HepG2 (cell line): ENCODE measurements at regions not wholly inside any gene's neighbourhood (a gene's known extent, or its start where the extent isn't known, plus 50 kb on each side); places are given as distances from the start of the nearest gene placed in this dataset.

Source experiments
- ARID2 ChIP-seq: sonication (generic); formaldehyde crosslinking; IDR thresholded peaks from 2 replicates; pipeline ENCODE4 v1.8.1; 2022; ENCODE audit warnings: mild to moderate bottlenecking, missing genetic modification reagents, borderline replicate concordance
- ATF7-NPFF ChIP-seq: sonication (generic); formaldehyde crosslinking; IDR thresholded peaks from 2 replicates; pipeline ENCODE4 v1.8.1; 2023; ENCODE audit warnings: mild to moderate bottlenecking, low read depth, missing genetic modification reagents, moderate library complexity
- CBFB ChIP-seq: sonication (generic); formaldehyde crosslinking; IDR thresholded peaks from 2 replicates; pipeline ENCODE4 v1.4.0; 2020; ENCODE audit warnings: missing genetic modification reagents
- ELF1 ChIP-seq: sonication (generic); formaldehyde crosslinking; IDR thresholded peaks from 2 replicates; pipeline ENCODE4 v1.4.0; 2020; ENCODE audit warnings: missing genetic modification reagents
- HHEX ChIP-seq: IDR thresholded peaks from 2 replicates; pipeline ENCODE4 v1.6.1; 2016; ENCODE audit warnings: control low read depth
- MAZ ChIP-seq, 2 experiments: sonication (generic) in 1 of 2; formaldehyde crosslinking in 1 of 2; IDR thresholded peaks; 2 replicates each; pipeline versions ENCODE4 v1.5.0 to v1.6.1; 2012 to 2020; ENCODE audit warnings: low read depth in 2 of 2, mild to moderate bottlenecking in 2 of 2, borderline replicate concordance in 1 of 2, improper control_type of control experiment in 1 of 2, low read length in 1 of 2, missing genetic modification reagents in 1 of 2, moderate library complexity in 1 of 2
- MBD4 ChIP-seq: IDR thresholded peaks from 2 replicates; pipeline ENCODE4 v1.6.1; 2012; ENCODE audit warnings: low read length, inconsistent platforms, borderline replicate concordance
- MED13 ChIP-seq: sonication (generic); formaldehyde crosslinking; IDR thresholded peaks from 2 replicates; pipeline ENCODE4 v1.5.0; 2020; ENCODE audit warnings: missing genetic modification reagents
- PAF1 ChIP-seq: IDR thresholded peaks from 2 replicates; pipeline ENCODE4 v1.6.1; 2016; ENCODE audit warnings: missing genetic modification reagents, missing compliant biosample characterization
- PRPF4 ChIP-seq: fragments of 200-400 bp; formaldehyde crosslinking; IDR thresholded peaks from 2 replicates; pipeline ENCODE4 v1.6.1; 2016; ENCODE audit warnings: low read length, low read depth; ENCODE audit not compliant: poor library complexity, severe bottlenecking
- RFXANK ChIP-seq: IDR thresholded peaks from 2 replicates; pipeline ENCODE4 v1.6.1; 2016
- SNAI1 ChIP-seq: sonication (generic); formaldehyde crosslinking; IDR thresholded peaks from 2 replicates; pipeline ENCODE4 v1.5.0; 2020; ENCODE audit warnings: mild to moderate bottlenecking, missing genetic modification reagents, borderline replicate concordance
- XRCC5 ChIP-seq: fragments of 200-400 bp; formaldehyde crosslinking; optimal IDR thresholded peaks from 2 replicates; pipeline ENCODE3; 2017; ENCODE audit warnings: mild to moderate bottlenecking, low read length
- ZFY ChIP-seq: sonication (generic); formaldehyde crosslinking; IDR thresholded peaks from 2 replicates; pipeline ENCODE4 v1.4.0; 2020; ENCODE audit warnings: missing genetic modification reagents
- ZNF24 ChIP-seq: fragments of 450-650 bp; IDR thresholded peaks from 2 replicates; pipeline ENCODE4 v1.6.1; 2017; ENCODE audit warnings: antibody characterized with exemption, mild to moderate bottlenecking
- ZNF550 ChIP-seq: sonication (generic); formaldehyde crosslinking; IDR thresholded peaks from 2 replicates; pipeline ENCODE4 v1.4.0; 2020; ENCODE audit warnings: mild to moderate bottlenecking, missing genetic modification reagents, borderline replicate concordance
- ZNF710 ChIP-seq: sonication (generic); formaldehyde crosslinking; IDR thresholded peaks from 2 replicates; pipeline ENCODE4 v1.5.0; 2020; ENCODE audit warnings: mild to moderate bottlenecking, missing genetic modification reagents, borderline replicate concordance
- ZNF776 ChIP-seq: sonication (generic); formaldehyde crosslinking; IDR thresholded peaks from 2 replicates; pipeline ENCODE4 v1.4.0; 2020; ENCODE audit warnings: mild to moderate bottlenecking, missing genetic modification reagents
- ZNF782 ChIP-seq: sonication (generic); formaldehyde crosslinking; IDR thresholded peaks from 2 replicates; pipeline ENCODE4 v1.4.0; 2020; ENCODE audit warnings: missing genetic modification reagents, mild to moderate bottlenecking, borderline replicate concordance
- TF ChIP-seq, protein P1 (sequence below): sonication (generic); formaldehyde crosslinking; IDR thresholded peaks from 2 replicates; pipeline ENCODE4 v1.4.0; 2020; ENCODE audit warnings: mild to moderate bottlenecking, missing genetic modification reagents
- TF ChIP-seq, protein P2 (sequence below): sonication (generic); formaldehyde crosslinking; IDR thresholded peaks from 2 replicates; pipeline ENCODE4 v1.4.0; 2020; ENCODE audit warnings: missing genetic modification reagents, borderline replicate concordance

DNA sequence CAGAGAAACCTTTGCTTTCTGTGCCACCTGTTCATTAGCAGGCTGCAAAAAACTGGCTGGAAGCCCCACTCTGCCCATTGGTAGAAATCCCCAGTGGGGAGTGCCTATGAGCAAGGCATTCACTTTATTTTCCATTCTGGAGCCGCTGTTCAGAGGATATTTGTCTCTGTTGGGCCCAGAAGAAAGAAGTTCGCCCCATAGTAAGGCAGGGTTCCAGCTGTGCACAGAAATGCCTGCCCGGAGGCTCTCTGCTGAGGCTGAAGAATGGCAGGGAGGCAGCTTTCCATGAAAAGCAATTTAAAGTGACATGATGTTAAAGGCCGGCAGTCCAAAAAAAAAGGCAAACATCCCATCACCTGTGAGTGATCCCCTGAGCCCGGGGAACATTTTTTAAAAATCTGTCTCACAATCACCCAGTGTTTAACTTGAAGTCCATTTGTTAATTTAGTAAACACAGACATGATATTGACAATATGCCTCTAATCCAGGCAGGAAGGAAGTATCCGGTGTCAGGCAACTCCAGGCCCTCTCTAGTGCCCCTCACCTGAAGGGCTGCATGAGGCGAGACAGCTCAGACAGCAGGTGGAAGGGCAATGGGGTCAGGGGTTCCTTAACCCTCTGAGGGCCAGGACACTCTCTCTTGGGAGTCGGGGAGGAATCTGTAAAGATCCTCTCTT is 265.1 kb upstream of the SIX2 start (continued):
- TF ChIP-seq, protein P1, sequence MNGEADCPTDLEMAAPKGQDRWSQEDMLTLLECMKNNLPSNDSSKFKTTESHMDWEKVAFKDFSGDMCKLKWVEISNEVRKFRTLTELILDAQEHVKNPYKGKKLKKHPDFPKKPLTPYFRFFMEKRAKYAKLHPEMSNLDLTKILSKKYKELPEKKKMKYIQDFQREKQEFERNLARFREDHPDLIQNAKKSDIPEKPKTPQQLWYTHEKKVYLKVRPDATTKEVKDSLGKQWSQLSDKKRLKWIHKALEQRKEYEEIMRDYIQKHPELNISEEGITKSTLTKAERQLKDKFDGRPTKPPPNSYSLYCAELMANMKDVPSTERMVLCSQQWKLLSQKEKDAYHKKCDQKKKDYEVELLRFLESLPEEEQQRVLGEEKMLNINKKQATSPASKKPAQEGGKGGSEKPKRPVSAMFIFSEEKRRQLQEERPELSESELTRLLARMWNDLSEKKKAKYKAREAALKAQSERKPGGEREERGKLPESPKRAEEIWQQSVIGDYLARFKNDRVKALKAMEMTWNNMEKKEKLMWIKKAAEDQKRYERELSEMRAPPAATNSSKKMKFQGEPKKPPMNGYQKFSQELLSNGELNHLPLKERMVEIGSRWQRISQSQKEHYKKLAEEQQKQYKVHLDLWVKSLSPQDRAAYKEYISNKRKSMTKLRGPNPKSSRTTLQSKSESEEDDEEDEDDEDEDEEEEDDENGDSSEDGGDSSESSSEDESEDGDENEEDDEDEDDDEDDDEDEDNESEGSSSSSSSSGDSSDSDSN, result no peak
- TF ChIP-seq MAZ (IDR thresholded peaks at IDR 0.05; ENCODE audit: borderline replicate concordance, low read depth, low read length) (no peak), MAZ (CRISPR knock-in tag; IDR thresholded peaks at IDR 0.05; ENCODE audit: low read depth) (0 out of 2 replicates have a peak, but pooled peaks have one; percentile 39), ZNF550 (CRISPR knock-in tag) (no peak), CBFB (CRISPR knock-in tag) (peak; percentile 87), ARID2 (CRISPR knock-in tag) (no peak), HHEX (peak; percentile 96), MBD4 (no peak; the same call in none of the 2 replicates), ZNF782 (CRISPR knock-in tag) (no peak), ZNF710 (CRISPR knock-in tag) (peak; percentile 92; the same call in 1 of the 2 replicates), MED13 (CRISPR knock-in tag) (peak; percentile 78; the same call in 1 of the 2 replicates), RFXANK (CRISPR knock-in tag) (0 out of 2 replicates have a peak, but pooled peaks have one; percentile 41), ZNF776 (CRISPR knock-in tag) (no peak), PAF1 (CRISPR knock-in tag) (no peak), ZNF24 (no peak), PRPF4 (no peak), ELF1 (CRISPR knock-in tag) (0 out of 2 replicates have a peak, but pooled peaks have one; percentile 38), SNAI1 (CRISPR knock-in tag) (peak; percentile 95; the same call in 1 of the 2 replicates), XRCC5 (peak; percentile 65), ATF7-NPFF (CRISPR knock-in tag) (no peak), ZFY (CRISPR knock-in tag) (no peak; the same call in 1 of the 2 replicates)
- TF ChIP-seq, protein P2, sequence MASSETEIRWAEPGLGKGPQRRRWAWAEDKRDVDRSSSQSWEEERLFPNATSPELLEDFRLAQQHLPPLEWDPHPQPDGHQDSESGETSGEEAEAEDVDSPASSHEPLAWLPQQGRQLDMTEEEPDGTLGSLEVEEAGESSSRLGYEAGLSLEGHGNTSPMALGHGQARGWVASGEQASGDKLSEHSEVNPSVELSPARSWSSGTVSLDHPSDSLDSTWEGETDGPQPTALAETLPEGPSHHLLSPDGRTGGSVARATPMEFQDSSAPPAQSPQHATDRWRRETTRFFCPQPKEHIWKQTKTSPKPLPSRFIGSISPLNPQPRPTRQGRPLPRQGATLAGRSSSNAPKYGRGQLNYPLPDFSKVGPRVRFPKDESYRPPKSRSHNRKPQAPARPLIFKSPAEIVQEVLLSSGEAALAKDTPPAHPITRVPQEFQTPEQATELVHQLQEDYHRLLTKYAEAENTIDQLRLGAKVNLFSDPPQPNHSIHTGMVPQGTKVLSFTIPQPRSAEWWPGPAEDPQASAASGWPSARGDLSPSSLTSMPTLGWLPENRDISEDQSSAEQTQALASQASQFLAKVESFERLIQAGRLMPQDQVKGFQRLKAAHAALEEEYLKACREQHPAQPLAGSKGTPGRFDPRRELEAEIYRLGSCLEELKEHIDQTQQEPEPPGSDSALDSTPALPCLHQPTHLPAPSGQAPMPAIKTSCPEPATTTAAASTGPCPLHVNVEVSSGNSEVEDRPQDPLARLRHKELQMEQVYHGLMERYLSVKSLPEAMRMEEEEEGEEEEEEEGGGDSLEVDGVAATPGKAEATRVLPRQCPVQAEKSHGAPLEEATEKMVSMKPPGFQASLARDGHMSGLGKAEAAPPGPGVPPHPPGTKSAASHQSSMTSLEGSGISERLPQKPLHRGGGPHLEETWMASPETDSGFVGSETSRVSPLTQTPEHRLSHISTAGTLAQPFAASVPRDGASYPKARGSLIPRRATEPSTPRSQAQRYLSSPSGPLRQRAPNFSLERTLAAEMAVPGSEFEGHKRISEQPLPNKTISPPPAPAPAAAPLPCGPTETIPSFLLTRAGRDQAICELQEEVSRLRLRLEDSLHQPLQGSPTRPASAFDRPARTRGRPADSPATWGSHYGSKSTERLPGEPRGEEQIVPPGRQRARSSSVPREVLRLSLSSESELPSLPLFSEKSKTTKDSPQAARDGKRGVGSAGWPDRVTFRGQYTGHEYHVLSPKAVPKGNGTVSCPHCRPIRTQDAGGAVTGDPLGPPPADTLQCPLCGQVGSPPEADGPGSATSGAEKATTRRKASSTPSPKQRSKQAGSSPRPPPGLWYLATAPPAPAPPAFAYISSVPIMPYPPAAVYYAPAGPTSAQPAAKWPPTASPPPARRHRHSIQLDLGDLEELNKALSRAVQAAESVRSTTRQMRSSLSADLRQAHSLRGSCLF, result no peak
